Sigmoid colon (tissue), 6 donors: ENCODE measurements at regions not wholly inside any gene's neighbourhood (a gene's known extent, or its start where the extent isn't known, plus 50 kb on each side); places are given as distances from the start of the nearest gene placed in this dataset.
"Not testable (repeated sequence)": the region's sequence is repeated elsewhere in the genome, so short reads cannot be mapped to it uniquely, and the experiment has no call there.

ENCODE experiments used
- DNase-seq: peaks from one replicate; pipeline ENCODE4 v3.0.0-alpha.2; 2019
- H3K27ac ChIP-seq, 4 donors: fragments of 200-600 bp; sonication (generic); one replicate each; pipeline ENCODE4 v1.5.1; 2016 to 2019; ENCODE audit warnings: mild to moderate bottlenecking in 1 of 4
- H3K27me3 ChIP-seq, 3 donors: fragments of 200-600 bp; sonication (generic); one replicate each; pipeline ENCODE4 v1.5.1; 2019; ENCODE audit warnings: mild to moderate bottlenecking in 1 of 3
- H3K36me3 ChIP-seq, 4 donors: fragments of 200-600 bp; sonication (generic); one replicate each; pipeline ENCODE4 v1.5.1; 2016 to 2019
- H3K4me1 ChIP-seq, 4 donors: fragments of 200-600 bp; sonication (generic); one replicate each; pipeline ENCODE4 v1.5.1; 2017 to 2019
- H3K4me3 ChIP-seq, 4 donors: fragments of 200-600 bp; sonication (generic); one replicate each; pipeline ENCODE4 v1.5.1; 2017 to 2019; ENCODE audit warnings: mild to moderate bottlenecking in 2 of 4, moderate library complexity in 1 of 4
- H3K9me3 ChIP-seq, 4 donors: fragments of 200-600 bp in 3 of 4; sonication (generic) in 3 of 4; one replicate each; pipeline versions ENCODE4 v1.5.1 to v1.6.1; 2013 to 2019
- CTCF ChIP-seq, 4 experiments: fragments of 450-650 bp in 3 of 4; fragments of 200-600 bp in 1 of 4; IDR thresholded peaks; one replicate each; pipeline ENCODE4 v1.5.1; 2016 to 2019; ENCODE audit warnings: antibody characterized with exemption in 4 of 4, mild to moderate bottlenecking in 3 of 4, moderate library complexity in 2 of 4
- EP300 ChIP-seq, 4 donors: sonication (generic); formaldehyde crosslinking; IDR thresholded peaks; one replicate each; pipeline ENCODE4 v1.6.1; 2017; ENCODE audit warnings: antibody characterized with exemption in 4 of 4
- POLR2A ChIP-seq, 2 donors: fragments of 450-650 bp; IDR thresholded peaks; one replicate each; pipeline ENCODE4 v1.6.1; 2016; ENCODE audit warnings: antibody characterized with exemption in 2 of 2, mild to moderate bottlenecking in 2 of 2, moderate library complexity in 2 of 2
- POLR2AphosphoS5 ChIP-seq, 4 donors: sonication (generic); formaldehyde crosslinking; IDR thresholded peaks; one replicate each; pipeline ENCODE4 v1.6.1; 2017; ENCODE audit warnings: antibody characterized with exemption in 4 of 4
- WGBS, 2 donors: extraction: QIAGEN DNeasy Blood & Tissue Kit; methylation state at CpG; one replicate each; pipeline ENCODE4 v1.1.7; 2013; 5-methylcytosine and 5-hydroxymethylcytosine counted together
- intact Hi-C: fragments of 100-400 bp; cut with DNase I; formaldehyde crosslinking; loops from one replicate; pipeline ENCODE4 v1.15.1; 2023
- donor health status: healthy with polysubstance abuse.
- donor health status: healthy.

- Histone ChIP-seq H3K27me3 (no peaks in the 10 kb centered on the region), H3K4me3 (no peak overlapping the region), H3K4me1 (no peaks in the 10 kb centered on the region), H3K27ac (no peak overlapping the region), H3K9me3 (no peaks in the 10 kb centered on the region), H3K36me3 (no peaks in the 10 kb centered on the region)
- intact Hi-C loops, result no loop called here
- no peak for DNase-seq
- no peak for TF ChIP-seq POLR2AphosphoS5 (IDR thresholded peaks at IDR 0.05)
- no peak for TF ChIP-seq EP300 (IDR thresholded peaks at IDR 0.05)
- TF ChIP-seq POLR2A (IDR thresholded peaks at IDR 0.05), result no peak
- no peak for TF ChIP-seq CTCF (IDR thresholded peaks at IDR 0.05)
- WGBS, 2 donors, result 87 to 90% methylated on average over 3 of the region's 3 CpGs
Observed at GRCh38 chr12:46686267-46686942, 139.4 kb downstream of the SLC38A4 start.

GRCh38 chr12:46684243-46684642, 141.6 kb downstream of the SLC38A4 start:
- H3K9me3 ChIP-seq, H3K27me3 ChIP-seq, DNase-seq, H3K4me1 ChIP-seq, intact Hi-C loops, H3K27ac ChIP-seq, H3K36me3 ChIP-seq, H3K4me3 ChIP-seq: not testable (repeated sequence)
- 93 to 94% methylated on average over 3 of the region's 3 CpGs for whole genome bisulfite sequencing, 2 donors

- H3K9me3 ChIP-seq, result no peaks in the 10 kb centered on the region
- no peaks in the 10 kb centered on the region for H3K4me1 ChIP-seq
- no peaks in the 10 kb centered on the region for H3K36me3 ChIP-seq
- no peaks in the 10 kb centered on the region for H3K27me3 ChIP-seq
- H3K4me3 ChIP-seq, result no peak overlapping the region
- no peak for TF ChIP-seq CTCF (IDR thresholded peaks at IDR 0.05)
- no peak for TF ChIP-seq POLR2A (IDR thresholded peaks at IDR 0.05)
- TF ChIP-seq POLR2AphosphoS5 (IDR thresholded peaks at IDR 0.05), result no peak
- TF ChIP-seq EP300 (IDR thresholded peaks at IDR 0.05), result no peak
- DNase-seq, result no peak
- intact Hi-C loops, result no loop called here
- H3K27ac ChIP-seq, result no peak overlapping the region
- 75 to 82% methylated on average over 1 of the region's 1 CpG for WGBS, 2 donors
Observed at GRCh38 chr12:46682148-46682547, 143.6 kb downstream of the SLC38A4 start.

- no peak for DNase-seq
- Histone ChIP-seq H3K36me3 (no peaks in the 10 kb centered on the region), H3K9me3 (no peaks in the 10 kb centered on the region), H3K27me3 (no peaks in the 10 kb centered on the region), H3K4me1 (no peaks in the 10 kb centered on the region), H3K4me3 (no peak overlapping the region), H3K27ac (no peak overlapping the region)
- intact Hi-C loops, result no loop called here
- 14 to 41% methylated on average over 1 of the region's 1 CpG for WGBS, 2 donors
- TF ChIP-seq EP300 (IDR thresholded peaks at IDR 0.05) (no peak), POLR2AphosphoS5 (IDR thresholded peaks at IDR 0.05) (no peak), CTCF (IDR thresholded peaks at IDR 0.05) (no peak), POLR2A (IDR thresholded peaks at IDR 0.05) (no peak)
Observed at GRCh38 chr12:46680506-46680905, 145.3 kb downstream of the SLC38A4 start.

- 45 to 62% methylated on average over 3 of the region's 3 CpGs for WGBS, 2 donors
- intact Hi-C loops, result loop anchor here (5.0 to 10.0 kb wide), 2 partner anchors 145 to 343 kb away; partner anchors contain the start of gene SLC38A4
- Histone ChIP-seq H3K36me3 (no peaks in the 10 kb centered on the region), H3K4me3 (no peak overlapping the region), H3K9me3 (no peaks in the 10 kb centered on the region), H3K4me1 (no peaks in the 10 kb centered on the region), H3K27me3 (no peaks in the 10 kb centered on the region), H3K27ac (no peak overlapping the region)
- no peak for DNase-seq
- TF ChIP-seq POLR2AphosphoS5 (IDR thresholded peaks at IDR 0.05), result no peak
- no peak for TF ChIP-seq CTCF (IDR thresholded peaks at IDR 0.05)
- no peak for TF ChIP-seq POLR2A (IDR thresholded peaks at IDR 0.05)
- TF ChIP-seq EP300 (IDR thresholded peaks at IDR 0.05), result no peak
Observed at GRCh38 chr12:46679754-46680153, 146.0 kb downstream of the SLC38A4 start.
